HT1080 (cell line): ENCODE measurements at regions not wholly inside any gene's neighbourhood (a gene's known extent, or its start where the extent isn't known, plus 50 kb on each side); places are given as distances from the start of the nearest gene placed in this dataset.
"Not testable (repeated sequence)": the region's sequence is repeated elsewhere in the genome, so short reads cannot be mapped to it uniquely, and the experiment has no call there.

Experiments used
- DNase-seq: peaks from one replicate; pipeline ENCODE4 v3.0.0-alpha.2; 2015; ENCODE audit warnings: low read depth

DNA sequence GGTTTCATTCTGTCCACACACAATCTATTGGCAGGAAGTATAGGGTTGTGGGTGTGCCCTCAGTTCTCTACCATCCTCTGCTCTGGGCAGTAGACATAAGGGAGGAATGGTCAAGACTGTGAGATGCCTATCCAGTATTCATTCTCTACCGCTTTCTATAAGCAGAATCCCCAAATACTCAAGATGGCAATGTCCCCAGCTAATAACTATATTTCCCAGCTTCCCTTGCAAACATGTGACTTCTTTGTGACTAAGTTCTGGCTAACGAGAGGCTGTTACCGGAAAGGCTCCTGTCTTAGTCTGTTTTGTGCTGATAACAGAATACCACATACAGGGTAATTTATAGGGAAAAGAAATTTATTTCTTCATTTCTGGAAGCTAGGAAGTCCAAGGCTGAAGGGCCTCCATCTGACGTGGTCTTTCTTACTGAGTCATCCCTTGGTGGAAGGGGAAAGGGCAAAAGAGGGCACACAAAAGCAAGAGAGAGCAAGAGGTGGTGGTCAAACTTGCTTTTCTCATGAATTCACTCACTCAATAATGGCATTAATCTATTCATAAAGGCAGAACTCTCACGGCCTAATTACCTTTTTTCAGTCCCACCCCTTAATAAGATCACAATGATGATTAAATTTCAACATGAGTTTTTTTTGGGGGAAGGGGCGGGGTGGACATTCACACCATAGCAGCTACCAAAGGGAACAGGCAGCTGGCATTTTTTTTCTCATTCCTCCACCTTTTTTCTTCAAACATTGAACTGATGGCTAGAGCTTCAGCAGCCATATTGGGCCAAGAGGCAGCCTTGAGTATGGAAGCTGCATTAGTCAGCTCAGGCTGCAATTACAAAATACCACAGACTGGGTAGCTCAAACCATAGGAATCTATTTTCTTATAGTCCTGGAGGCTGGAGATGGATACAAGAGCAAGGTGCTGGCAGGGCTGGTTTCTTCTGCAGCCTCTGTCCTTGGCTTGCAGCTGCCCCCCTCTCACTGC, 109.7 kb upstream of the OR9Q1 start:
- no peak for DNase-seq

DNA sequence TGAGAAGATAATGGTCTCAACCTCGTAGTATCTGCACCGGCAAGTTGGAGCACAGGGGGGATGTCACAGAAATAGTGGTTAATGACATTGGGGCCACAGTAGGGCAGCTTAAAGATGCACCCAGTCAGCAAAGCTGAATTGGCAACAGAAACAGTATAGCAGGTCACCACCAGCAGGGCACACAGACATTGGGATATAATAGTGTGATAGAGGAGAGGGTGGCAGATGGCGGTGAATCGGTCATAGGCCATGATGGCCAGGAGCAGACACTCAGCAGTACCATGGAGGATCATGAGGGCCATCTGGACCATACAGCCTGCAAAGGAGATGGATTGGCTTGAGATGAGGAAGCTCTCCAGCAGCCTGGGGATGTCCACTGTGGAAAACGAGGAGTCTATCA, 106.0 kb upstream of the OR9Q1 start:
- DNase-seq: no peak

DNA sequence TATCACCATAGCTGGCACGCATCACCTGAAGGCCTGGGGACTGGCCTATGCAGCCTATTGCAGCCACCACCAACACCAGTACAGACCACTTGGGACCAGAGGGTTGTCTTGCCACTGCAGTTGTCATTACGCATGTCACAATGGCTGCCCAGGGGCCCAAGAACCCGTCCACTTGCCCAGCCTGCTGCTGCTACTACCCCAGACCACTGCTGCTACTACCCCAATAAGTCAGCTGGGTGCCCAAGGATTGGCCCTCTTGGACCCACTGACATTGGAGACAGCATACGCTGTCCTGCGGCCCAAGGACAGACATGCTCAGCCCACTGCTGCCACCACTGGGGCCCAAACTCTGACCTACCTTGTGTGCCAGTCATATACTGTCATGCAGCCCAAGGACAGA, 102.7 kb upstream of the OR9Q1 start:
- no peak for DNase-seq

DNA sequence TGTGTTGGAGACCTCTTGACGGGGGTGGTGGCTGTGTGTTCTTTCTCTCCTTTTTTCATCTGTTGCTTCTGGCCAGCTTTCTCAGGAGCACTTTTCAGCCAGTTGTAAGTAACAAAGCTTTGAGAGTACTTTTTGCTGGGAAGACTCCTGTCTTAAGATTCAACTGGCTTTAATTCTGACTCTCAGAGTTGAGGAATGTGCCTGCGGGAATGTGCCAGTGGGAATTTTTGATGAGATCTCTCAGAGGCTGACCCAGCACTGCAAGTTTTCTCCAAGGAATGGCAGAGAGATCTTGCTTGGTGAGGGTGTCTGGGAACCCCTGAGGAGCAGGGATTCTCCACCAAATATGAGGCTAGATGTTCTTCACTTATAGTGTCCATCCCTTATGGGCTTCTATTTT, 91.6 kb upstream of the OR9Q1 start:
- no peak for DNase-seq

DNA sequence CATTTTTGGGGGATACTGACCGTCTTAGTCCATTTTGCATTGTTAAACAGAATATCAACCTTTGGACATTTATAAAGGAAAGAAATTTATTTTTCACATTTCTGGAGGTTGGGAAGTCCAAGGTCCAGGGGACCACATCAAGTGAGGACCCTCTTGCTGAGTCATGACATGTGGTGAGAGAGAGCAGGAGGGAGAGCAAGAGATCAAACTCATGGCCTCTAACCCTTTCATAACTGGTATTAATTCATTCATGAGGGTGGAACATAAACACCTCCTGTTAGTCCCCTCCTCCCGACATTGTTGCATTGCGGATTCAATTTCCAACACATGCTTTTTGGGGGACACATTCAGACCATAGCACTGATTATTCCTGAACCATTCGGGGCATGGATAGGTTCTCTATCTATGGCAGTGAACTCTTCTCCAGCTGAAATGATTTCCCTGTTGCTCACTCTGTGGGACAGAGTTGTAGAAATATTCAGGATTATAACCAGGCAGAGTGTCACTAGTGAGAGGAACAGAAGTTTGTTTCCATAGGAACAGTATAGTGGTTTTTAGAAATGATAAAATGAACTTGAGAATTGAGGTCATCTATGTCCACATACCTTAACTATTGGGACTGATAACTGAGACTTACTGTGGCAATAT, 88.2 kb upstream of the OR9Q1 start:
- DNase-seq: no peak

DNA sequence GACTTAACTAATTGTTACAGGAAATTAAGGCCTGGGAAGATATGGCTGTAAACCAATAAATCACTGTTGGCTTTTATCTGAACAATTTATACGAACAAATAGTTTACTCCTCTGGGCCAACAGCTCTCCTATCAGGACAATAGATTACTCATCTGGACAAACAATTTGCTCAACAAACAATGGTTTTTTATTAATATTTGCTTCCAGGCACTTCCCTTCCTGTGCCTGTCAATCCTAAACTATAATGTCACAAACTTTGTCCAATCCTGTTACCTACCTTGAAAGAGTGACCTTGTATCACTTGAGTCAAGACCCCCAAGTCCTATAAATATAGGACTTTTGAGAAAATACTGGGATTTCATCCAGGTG, 87.6 kb upstream of the OR9Q1 start:
- no peak for DNase-seq

DNA sequence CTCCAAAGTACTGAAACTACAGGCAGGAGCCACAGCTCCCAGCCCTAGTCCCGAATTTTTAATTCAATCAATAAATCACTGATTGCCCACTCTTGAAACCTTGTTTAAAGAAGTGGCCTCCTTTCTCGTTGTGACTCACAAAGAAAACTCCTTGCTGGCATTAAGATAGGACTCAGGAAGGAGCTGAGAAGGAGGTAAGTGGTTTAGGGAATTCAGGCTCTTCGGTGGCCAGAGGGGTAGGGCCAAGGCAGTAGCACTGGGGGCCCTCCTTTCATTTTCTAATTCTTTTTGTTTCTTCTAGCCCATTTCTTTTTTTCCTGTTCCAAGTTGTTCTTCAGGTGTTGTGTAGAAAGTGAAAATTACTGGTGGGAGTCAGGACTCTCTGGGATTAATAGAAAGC, 86.2 kb upstream of the OR9Q1 start:
- no peak for DNase-seq

DNA sequence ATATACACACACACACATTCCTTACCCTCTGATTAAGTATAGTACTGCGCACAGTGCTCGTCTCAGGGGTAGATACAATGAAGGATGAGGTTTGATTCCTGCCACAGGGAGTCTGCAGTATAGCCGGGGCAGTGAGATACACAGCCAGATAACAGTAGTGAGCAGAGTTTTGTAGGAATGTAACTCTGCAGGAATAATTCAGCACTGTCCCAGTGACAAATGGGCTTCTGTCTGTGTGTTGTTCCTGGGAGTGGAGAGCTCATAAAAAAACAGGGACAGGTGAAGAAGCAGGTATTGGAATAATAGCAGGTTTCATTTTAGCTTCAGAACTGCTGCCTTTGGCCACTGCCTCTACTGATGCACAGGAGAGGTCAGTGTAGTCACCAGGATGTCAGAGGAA, 85.3 kb upstream of the OR9Q1 start:
- no peak for DNase-seq

DNA sequence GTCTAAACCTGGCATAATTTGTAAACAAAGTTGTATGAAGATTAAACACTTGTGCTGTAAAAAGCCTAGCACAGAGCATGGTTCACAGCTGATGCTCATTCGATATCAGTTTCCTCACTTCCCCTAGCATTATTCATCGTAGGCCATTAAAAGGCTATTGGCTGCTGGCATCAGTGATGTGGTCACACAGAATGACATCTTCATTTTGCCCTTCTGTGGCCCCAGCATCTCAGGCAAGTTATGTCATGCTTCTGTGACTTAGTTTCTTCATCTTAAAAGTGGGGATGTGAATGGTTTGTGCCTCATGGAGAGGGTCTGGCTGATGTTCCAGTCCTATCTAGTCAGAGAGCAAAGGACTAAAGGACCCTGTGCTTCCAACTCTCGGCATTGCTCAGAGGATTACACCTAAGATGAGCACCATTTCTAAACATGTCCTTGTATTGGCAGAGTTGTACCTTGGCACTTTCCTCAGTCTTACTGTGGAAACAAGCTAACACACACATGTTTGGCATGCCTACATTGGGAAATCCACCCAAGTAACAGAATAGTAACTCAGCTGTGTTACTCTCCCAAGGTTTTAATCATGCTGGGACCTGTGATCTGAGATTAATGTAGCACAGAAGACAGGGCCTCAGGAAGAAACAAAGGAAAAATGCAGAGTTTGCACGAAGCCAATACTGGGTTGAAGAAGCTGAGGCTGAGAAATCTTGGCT, 83.5 kb upstream of the OR9Q1 start:
- DNase-seq: no peak

DNA sequence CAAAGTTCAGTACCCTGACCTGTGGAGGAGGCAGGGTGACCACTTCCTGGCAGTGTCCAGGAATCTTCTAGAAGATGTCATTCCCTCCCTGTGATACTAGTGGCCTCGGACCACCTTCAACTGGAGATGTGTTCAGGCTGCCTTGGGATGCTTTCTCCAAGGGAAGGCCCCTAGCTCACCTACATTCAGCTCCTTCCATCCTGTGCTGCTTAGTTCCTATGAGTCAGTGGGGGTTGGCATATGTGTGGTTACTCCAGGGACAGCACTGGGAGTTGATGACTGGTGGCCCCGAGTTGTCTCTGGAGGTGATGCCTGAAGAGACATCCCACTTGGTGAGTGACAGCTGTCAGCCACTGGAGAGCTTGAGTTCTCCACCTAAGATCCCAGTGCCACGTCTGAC, 81.8 kb upstream of the OR9Q1 start:
- DNase-seq: no peak

DNA sequence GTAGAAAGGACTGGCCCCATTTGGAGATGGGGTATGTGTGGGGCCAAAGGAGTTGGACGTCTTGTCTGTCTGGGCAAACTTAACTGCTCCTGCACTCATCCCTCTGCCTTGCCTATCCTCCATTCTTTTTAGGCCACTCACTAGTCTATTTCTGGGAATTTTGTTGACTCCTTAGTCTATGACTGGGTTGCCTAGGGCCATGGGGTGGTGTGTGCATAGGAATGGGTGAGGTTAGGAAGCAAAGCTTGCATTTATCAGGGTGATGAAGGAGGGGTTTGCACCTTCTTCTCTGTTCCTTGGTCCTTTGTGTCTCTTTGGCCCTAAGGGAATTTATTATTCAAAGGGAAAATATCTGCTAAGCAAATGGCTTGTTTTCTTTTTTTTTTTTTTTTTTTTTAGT, 80.9 kb upstream of the OR9Q1 start:
- no peak for DNase-seq

DNA sequence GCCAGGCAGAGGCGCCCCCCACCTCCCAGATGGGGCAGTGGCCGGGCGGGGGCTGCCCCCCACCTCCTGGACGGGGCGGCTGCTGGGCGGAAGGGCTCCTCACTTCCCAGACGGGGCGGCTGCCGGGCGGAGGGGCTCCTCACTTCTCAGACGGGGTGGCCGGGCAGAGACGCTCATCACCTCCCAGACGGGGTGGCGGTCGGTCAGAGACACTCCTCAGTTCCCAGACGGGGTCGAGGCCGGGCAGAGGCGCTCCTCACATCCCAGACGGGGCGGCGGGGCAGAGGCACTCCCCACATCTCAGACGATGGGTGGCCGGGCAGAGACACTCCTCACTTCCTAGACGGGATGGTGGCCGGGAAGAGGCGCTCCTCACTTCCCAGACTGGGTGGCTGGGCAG, 79.9 kb upstream of the OR9Q1 start:
- DNase-seq: not testable (repeated sequence)

DNA sequence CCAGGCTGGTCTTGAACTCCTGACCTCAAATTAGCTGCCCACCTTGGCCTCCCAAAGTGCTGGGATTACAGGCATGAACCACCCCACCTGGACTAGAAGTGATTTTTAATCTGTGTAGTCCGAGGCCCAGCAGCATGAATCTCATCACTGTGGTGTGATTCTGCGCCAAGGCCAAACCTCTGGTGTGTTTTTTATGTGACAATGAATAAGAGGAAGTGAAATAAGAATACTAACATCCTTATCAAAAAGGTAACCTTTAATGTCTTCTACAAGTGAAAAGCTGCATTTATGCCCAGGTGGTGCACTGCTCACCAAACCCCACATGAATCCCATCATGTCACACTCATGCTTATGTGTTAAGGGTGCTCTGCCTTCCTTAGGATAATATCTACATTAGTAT, 77.1 kb upstream of the OR9Q1 start:
- DNase-seq: no peak

DNA sequence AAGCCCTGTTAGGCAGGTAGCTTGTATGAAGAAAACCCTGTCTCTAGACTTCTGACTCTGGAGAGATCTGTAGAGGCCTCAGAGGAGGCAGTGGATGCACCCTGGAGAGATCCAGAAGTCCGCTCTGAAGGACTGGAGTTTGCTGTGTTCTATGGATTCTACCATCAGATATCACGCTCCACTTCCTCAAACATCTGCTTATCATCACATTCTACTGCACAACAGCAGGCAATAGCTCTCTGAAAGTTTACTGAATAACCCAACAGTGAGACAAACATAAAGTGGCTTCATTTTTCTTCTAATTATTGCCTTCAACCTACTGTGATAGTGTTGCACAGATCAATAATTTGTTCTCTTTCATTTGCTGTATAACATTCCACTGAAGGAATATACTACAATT, 59.0 kb upstream of the OR9Q1 start:
- no peak for DNase-seq

DNA sequence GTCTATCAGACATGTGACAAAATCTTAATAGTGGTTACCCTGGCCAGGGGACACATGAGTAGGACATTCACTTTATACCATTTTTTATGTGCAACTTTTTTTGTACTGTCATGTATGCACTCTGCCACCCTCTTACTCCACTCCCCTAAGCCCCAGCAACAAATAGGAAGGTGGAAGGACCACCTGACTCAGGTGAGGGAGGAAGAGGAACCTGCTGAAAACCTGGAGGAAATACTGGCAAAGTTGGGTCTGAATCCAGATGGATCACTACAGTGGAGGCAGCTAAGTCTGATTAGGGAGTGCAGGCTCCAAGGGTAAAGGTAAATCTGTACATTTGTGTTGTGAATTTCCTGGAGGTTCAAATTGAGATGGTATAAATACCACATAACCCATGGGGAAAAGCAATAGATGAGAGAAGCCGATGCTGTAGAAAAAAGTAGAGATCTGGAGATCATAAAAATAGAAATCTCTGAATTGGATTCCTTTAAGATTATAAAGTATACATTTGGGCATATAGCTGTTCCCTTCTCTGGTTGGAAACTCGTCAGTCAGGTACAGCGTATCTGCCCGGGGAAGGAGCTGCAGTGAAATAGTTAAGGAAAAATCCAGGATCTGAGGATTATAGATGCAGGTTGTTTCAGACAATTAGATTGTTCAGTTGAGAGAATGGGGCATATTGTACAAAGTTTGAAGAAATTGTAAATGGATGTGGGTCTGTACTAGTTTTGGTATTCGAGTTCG, 52.2 kb upstream of the OR9Q1 start:
- no peak for DNase-seq

DNA sequence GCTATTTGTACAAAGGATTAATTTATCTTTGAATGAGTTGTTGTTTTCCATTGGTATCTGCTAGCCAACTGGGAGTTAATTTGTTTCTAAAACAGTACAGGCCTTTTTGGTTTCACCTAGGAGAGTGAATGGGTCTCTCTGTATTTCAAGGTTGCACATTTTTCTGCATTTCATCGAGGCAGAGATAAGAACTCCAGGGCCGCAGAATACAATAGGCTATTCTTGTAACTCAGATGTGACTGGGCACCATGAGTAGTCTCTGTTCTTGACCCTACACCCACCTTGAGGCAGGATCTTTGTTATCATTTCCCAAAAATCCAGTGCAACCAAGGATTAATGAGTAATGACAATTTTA, 51.7 kb upstream of the OR9Q1 start:
- no peak for DNase-seq
